GM23248 (cell line): ENCODE measurements at regions not wholly inside any gene's neighbourhood (a gene's known extent, or its start where the extent isn't known, plus 50 kb on each side); places are given as distances from the start of the nearest gene placed in this dataset.

Source experiments
- DNase-seq: peaks from one replicate; pipeline ENCODE4 v3.0.0-alpha.2; 2015
- H2AFZ ChIP-seq: fragments of 200-600 bp; sonication (generic); 2 replicates; pipeline ENCODE4 v1.6.1; 2016; ENCODE audit warnings: antibody characterized with exemption
- H3F3A ChIP-seq: fragments of 200-600 bp; sonication (generic); 2 replicates; pipeline ENCODE4 v1.6.1; 2016; ENCODE audit warnings: mild to moderate bottlenecking, antibody characterized with exemption, mixed run types; ENCODE audit not compliant: insufficient read depth
- H3K27ac ChIP-seq: fragments of 200-600 bp; sonication (generic); 2 replicates; pipeline ENCODE4 v1.5.1; 2016; ENCODE audit warnings: mild to moderate bottlenecking
- H3K27me3 ChIP-seq: fragments of 200-600 bp; sonication (generic); replicated peaks from 2 replicates; pipeline ENCODE4 v1.6.1; 2016; ENCODE audit warnings: mild to moderate bottlenecking; ENCODE audit not compliant: insufficient read depth
- H3K36me3 ChIP-seq: fragments of 200-600 bp; sonication (generic); 2 replicates; pipeline ENCODE4 v1.6.1; 2016; ENCODE audit warnings: low read depth, mild to moderate bottlenecking
- H3K4me1 ChIP-seq: fragments of 200-600 bp; sonication (generic); 2 replicates; pipeline ENCODE4 v1.6.1; 2016; ENCODE audit warnings: mild to moderate bottlenecking; ENCODE audit not compliant: insufficient read depth
- H3K4me2 ChIP-seq: fragments of 200-600 bp; sonication (generic); one replicate; pipeline ENCODE4 v1.6.1; 2016; ENCODE audit warnings: mild to moderate bottlenecking; ENCODE audit not compliant: unreplicated experiment
- H3K4me3 ChIP-seq: fragments of 200-600 bp; sonication (generic); 2 replicates; pipeline ENCODE4 v1.5.1; 2016; ENCODE audit warnings: mild to moderate bottlenecking
- H3K79me2 ChIP-seq: fragments of 200-600 bp; sonication (generic); 2 replicates; pipeline ENCODE4 v1.6.1; 2016; ENCODE audit warnings: mild to moderate bottlenecking; ENCODE audit not compliant: insufficient read depth
- H3K9ac ChIP-seq: fragments of 200-600 bp; sonication (generic); 2 replicates; pipeline ENCODE4 v1.6.1; 2016; ENCODE audit warnings: mild to moderate bottlenecking
- H3K9me2 ChIP-seq: fragments of 200-600 bp; sonication (generic); 2 replicates; pipeline ENCODE4 v1.6.1; 2016; ENCODE audit warnings: mixed run types, mild to moderate bottlenecking, moderate library complexity; ENCODE audit not compliant: insufficient read depth
- H3K9me3 ChIP-seq: fragments of 200-600 bp; sonication (generic); one replicate; pipeline ENCODE4 v1.6.1; 2017; ENCODE audit warnings: low read depth
- H4K20me1 ChIP-seq: fragments of 200-600 bp; sonication (generic); 2 replicates; pipeline ENCODE4 v1.6.0; 2016; ENCODE audit not compliant: insufficient read depth
- EZH2 ChIP-seq: fragments of 200-600 bp; sonication (generic); IDR thresholded peaks from 2 replicates; pipeline ENCODE4 v1.6.1; 2018; ENCODE audit warnings: antibody characterized with exemption, mild to moderate bottlenecking; ENCODE audit not compliant: insufficient read depth, poor library complexity, severe bottlenecking
- EZH2phosphoT487 ChIP-seq: fragments of 200-600 bp; sonication (generic); IDR thresholded peaks from 2 replicates; pipeline ENCODE4 v1.6.1; 2018; ENCODE audit warnings: antibody characterized with exemption, moderate library complexity, mild to moderate bottlenecking, low read depth; ENCODE audit not compliant: insufficient read depth
- WGBS, 2 experiments: methylation state at CpG; one replicate each; pipeline ENCODE4 v1.1.6; 2015 to 2017; ENCODE audit warnings: low lambda C conversion rate in 2 of 2, low coverage in 1 of 2; ENCODE audit errors: missing lambda C conversion rate in 2 of 2; 5-methylcytosine and 5-hydroxymethylcytosine counted together
- in situ Hi-C: fragments of 300-500 bp; cut with MboI; formaldehyde crosslinking; loops from 2 replicates; pipeline ENCODE4 v1.15.0; 2020

DNA sequence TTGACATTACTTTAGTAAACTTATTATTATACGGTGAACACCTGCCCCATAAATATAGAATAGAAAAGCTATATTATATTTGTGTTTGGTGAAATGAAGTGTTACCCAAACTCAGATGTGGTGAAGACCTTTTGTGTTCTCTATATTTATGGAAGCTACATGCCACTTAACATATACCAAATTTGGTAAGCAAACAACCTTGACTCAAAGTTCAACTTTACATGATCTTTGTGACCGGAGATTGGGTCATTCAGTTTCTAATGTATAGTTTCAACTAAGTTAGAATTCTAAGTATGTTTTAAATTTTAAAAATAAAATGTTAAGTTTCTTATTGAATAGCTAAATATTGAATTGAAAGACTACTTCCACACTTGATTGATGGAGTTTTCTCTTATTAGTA, 288.6 kb upstream of the SEMA3D start:
- Histone ChIP-seq H3K36me3 (no peaks in the 10 kb centered on the region), H3K9ac (no peak overlapping the region), H3K9me2 (no peaks in the 10 kb centered on the region), H3K27me3 (no peaks in the 10 kb centered on the region), H2AFZ (no peak overlapping the region), H3F3A (peaks cover 1% of the 10 kb centered on the region; the same call in 1 of the 2 replicates), H4K20me1 (no peaks in the 10 kb centered on the region), H3K79me2 (no peaks in the 10 kb centered on the region), H3K4me2 (no peak overlapping the region), H3K9me3 (no peaks in the 10 kb centered on the region), H3K4me1 (peaks cover 17% of the 10 kb centered on the region), H3K4me3 (no peak overlapping the region), H3K27ac (no peak overlapping the region)
- DNase-seq: no peak
- TF ChIP-seq EZH2: no peak
- TF ChIP-seq EZH2phosphoT487: no peak
- in situ Hi-C loops: no loop called here
- WGBS, 2 experiments: 97 to 100% methylated on average over 2 of the region's 2 CpGs

DNA sequence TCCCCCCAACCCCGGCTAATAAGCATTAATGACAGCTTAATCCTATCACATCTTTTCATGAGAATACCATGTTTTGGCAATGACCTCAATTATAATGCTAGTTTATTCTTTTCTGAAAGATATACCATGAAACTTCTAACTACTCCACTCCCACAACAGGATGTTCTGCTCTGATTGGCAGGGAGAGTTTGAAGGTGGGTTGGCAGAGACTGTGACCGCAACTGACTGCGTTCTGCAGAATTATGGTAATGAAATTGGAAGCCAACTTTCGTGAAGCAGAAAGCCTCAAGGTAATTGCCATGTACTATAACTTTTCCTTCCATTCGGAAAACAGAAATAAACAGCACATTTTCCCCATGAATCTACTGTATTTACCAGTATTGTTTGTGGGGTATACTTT, 288.2 kb upstream of the SEMA3D start:
- Histone ChIP-seq H4K20me1 (no peaks in the 10 kb centered on the region), H3K27me3 (no peaks in the 10 kb centered on the region), H3K9me2 (no peaks in the 10 kb centered on the region), H3K4me1 (peaks cover 13% of the 10 kb centered on the region), H3K4me3 (no peak overlapping the region), H3K27ac (no peak overlapping the region), H3K4me2 (no peak overlapping the region), H3K9me3 (no peaks in the 10 kb centered on the region), H2AFZ (no peak overlapping the region), H3F3A (no peaks in the 10 kb centered on the region), H3K79me2 (no peaks in the 10 kb centered on the region), H3K9ac (no peak overlapping the region), H3K36me3 (no peaks in the 10 kb centered on the region)
- WGBS, 2 experiments: 96% methylated on average over 5 of the region's 5 CpGs
- in situ Hi-C loops: no loop called here
- TF ChIP-seq EZH2 (no peak), EZH2phosphoT487 (no peak)
- no peak for DNase-seq

GRCh38 chr7:85474234-85474633, 287.4 kb upstream of the SEMA3D start:
- no peaks in the 10 kb centered on the region for H3K79me2 ChIP-seq
- H3K36me3 ChIP-seq: no peaks in the 10 kb centered on the region
- H3F3A ChIP-seq: no peaks in the 10 kb centered on the region
- H3K9me2 ChIP-seq: no peaks in the 10 kb centered on the region
- H3K4me3 ChIP-seq: no peak overlapping the region
- WGBS, 2 experiments: 50 to 53% methylated on average over 2 of the region's 2 CpGs
- peak overlapping the region; percentile 10 for H3K4me2 ChIP-seq
- no peaks in the 10 kb centered on the region for H3K27me3 ChIP-seq
- no peak overlapping the region for H3K9ac ChIP-seq
- H2AFZ ChIP-seq: no peak overlapping the region
- H3K4me1 ChIP-seq: peaks cover 14% of the 10 kb centered on the region; the same call in 1 of the 2 replicates
- H3K27ac ChIP-seq: no peak overlapping the region
- in situ Hi-C loops: no loop called here
- TF ChIP-seq EZH2 (no peak), EZH2phosphoT487 (no peak)
- peak; percentile 22 for DNase-seq
- H4K20me1 ChIP-seq: no peaks in the 10 kb centered on the region
- no peaks in the 10 kb centered on the region for H3K9me3 ChIP-seq

GRCh38 chr7:85471740-85472139, 284.9 kb upstream of the SEMA3D start:
- DNase-seq: peak; percentile 35
- Histone ChIP-seq H3K27ac (no peak overlapping the region), H3K79me2 (no peaks in the 10 kb centered on the region), H3K4me3 (no peak overlapping the region), H3F3A (no peaks in the 10 kb centered on the region), H3K4me2 (no peak overlapping the region), H3K4me1 (peaks cover 16% of the 10 kb centered on the region; the same call in 1 of the 2 replicates), H3K9ac (no peak overlapping the region), H3K9me3 (no peaks in the 10 kb centered on the region), H3K36me3 (no peaks in the 10 kb centered on the region), H2AFZ (no peak overlapping the region), H3K27me3 (no peaks in the 10 kb centered on the region), H4K20me1 (no peaks in the 10 kb centered on the region), H3K9me2 (no peaks in the 10 kb centered on the region)
- in situ Hi-C loops: no loop called here
- no peak for TF ChIP-seq EZH2
- TF ChIP-seq EZH2phosphoT487: no peak
- WGBS, 2 experiments: 59 to 71% methylated on average over 3 of the region's 3 CpGs

GRCh38 chr7:85471307-85471706, 284.5 kb upstream of the SEMA3D start:
- in situ Hi-C loops: no loop called here
- peak; percentile 15 for DNase-seq
- no peak overlapping the region for H2AFZ ChIP-seq
- H3K27ac ChIP-seq: no peak overlapping the region
- H3K27me3 ChIP-seq: no peaks in the 10 kb centered on the region
- no peaks in the 10 kb centered on the region for H3K9me3 ChIP-seq
- no peaks in the 10 kb centered on the region for H3F3A ChIP-seq
- no peaks in the 10 kb centered on the region for H3K79me2 ChIP-seq
- H3K4me2 ChIP-seq: no peak overlapping the region
- TF ChIP-seq EZH2: no peak
- H3K4me3 ChIP-seq: no peak overlapping the region
- no peak overlapping the region for H3K9ac ChIP-seq
- H3K4me1 ChIP-seq: peaks cover 16% of the 10 kb centered on the region; the same call in 1 of the 2 replicates
- H3K36me3 ChIP-seq: no peaks in the 10 kb centered on the region
- H3K9me2 ChIP-seq: no peaks in the 10 kb centered on the region
- H4K20me1 ChIP-seq: no peaks in the 10 kb centered on the region
